ENCODE measurements at regions not wholly inside any gene's neighbourhood (a gene's known extent, or its start where the extent isn't known, plus 50 kb on each side); places are given as distances from the start of the nearest gene placed in this dataset.

DNA sequence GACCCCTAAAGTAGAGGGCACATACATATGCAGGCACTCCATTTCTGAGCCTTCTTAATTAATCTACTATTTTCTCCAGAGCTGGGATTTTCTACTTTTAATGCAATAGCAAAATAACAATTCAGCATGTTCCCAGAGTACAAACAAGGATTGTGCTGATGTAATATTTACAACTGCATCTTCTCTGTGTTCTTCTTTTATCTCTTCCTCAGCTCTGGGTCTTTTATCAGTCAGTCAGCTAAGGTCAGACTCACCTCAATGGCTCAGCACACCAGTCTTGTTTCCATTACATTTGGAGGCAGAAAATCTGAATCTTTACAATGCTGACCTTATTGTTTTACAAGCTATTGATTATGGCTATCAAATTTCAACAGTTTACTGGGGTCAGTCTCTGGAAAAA is 323.3 kb upstream of the NR5A2 start:
- TF ChIP-seq CC2D1A (CRISPR knock-in tag; IDR thresholded peaks at IDR 0.05): no peak
- no peak for TF ChIP-seq NR2F1 (CRISPR knock-in tag; IDR thresholded peaks at IDR 0.05)
- TF ChIP-seq ZNF207 (IDR thresholded peaks at IDR 0.05; ENCODE audit: borderline replicate concordance): no peak
